Lower leg skin (tissue), 4 donors: ENCODE measurements at regions not wholly inside any gene's neighbourhood (a gene's known extent, or its start where the extent isn't known, plus 50 kb on each side); places are given as distances from the start of the nearest gene placed in this dataset.

Experiments
- DNase-seq, 2 donors: peaks; one replicate each; pipeline ENCODE4 v3.0.0-alpha.2; 2019; ENCODE audit warnings: low spot score in 2 of 2
- H3K4me3 ChIP-seq: fragments of 200-600 bp; sonication (generic); 2 replicates; pipeline ENCODE4 v1.5.1; 2017; ENCODE audit warnings: mild to moderate bottlenecking, low read depth; ENCODE audit not compliant: poor library complexity, severe bottlenecking
- CTCF ChIP-seq, 3 donors: fragments of 450-650 bp; IDR thresholded peaks; one replicate each; pipeline ENCODE4 v1.5.1; 2016; ENCODE audit warnings: antibody characterized with exemption in 3 of 3, mild to moderate bottlenecking in 3 of 3, moderate library complexity in 2 of 3
- POLR2A ChIP-seq, 2 donors: fragments of 450-650 bp; IDR thresholded peaks; one replicate each; pipeline ENCODE4 v1.6.1; 2016 to 2017; ENCODE audit warnings: antibody characterized with exemption in 2 of 2, mild to moderate bottlenecking in 1 of 2, moderate library complexity in 1 of 2
- WGBS, 2 donors: methylation state at CpG; one replicate each; pipeline ENCODE4 v1.1.5; 2018; 5-methylcytosine and 5-hydroxymethylcytosine counted together
- intact Hi-C: fragments of 100-400 bp; cut with DNase I; formaldehyde crosslinking; loops from one replicate; pipeline ENCODE4 v1.15.0; 2023; ENCODE audit warnings: low total_unique reads

GRCh38 chr15:98413933-98414546, 234.3 kb upstream of the IGF1R start:
- intact Hi-C loops: no loop called here
- WGBS, 2 donors: 41 to 54% methylated on average over 13 of the region's 13 CpGs
- DNase-seq: no peak
- TF ChIP-seq CTCF (IDR thresholded peaks at IDR 0.05) (no peak), POLR2A (IDR thresholded peaks at IDR 0.05) (no peak)
- no peak overlapping the region for H3K4me3 ChIP-seq

- intact Hi-C loops: no loop called here
- 77 to 87% methylated on average over 8 of the region's 8 CpGs for WGBS, 2 donors
- TF ChIP-seq CTCF (IDR thresholded peaks at IDR 0.05) (no peak), POLR2A (IDR thresholded peaks at IDR 0.05) (no peak)
- no peak overlapping the region for H3K4me3 ChIP-seq
- DNase-seq: no peak
Measured at GRCh38 chr15:98416222-98416855, 232.0 kb upstream of the IGF1R start.

GRCh38 chr15:98417346-98417745, 231.0 kb upstream of the IGF1R start:
- H3K4me3 ChIP-seq: no peak overlapping the region
- no peak for DNase-seq
- intact Hi-C loops: no loop called here
- TF ChIP-seq POLR2A (IDR thresholded peaks at IDR 0.05) (no peak), CTCF (IDR thresholded peaks at IDR 0.05) (no peak)
- WGBS, 2 donors: 76 to 88% methylated on average over 12 of the region's 12 CpGs

DNA sequence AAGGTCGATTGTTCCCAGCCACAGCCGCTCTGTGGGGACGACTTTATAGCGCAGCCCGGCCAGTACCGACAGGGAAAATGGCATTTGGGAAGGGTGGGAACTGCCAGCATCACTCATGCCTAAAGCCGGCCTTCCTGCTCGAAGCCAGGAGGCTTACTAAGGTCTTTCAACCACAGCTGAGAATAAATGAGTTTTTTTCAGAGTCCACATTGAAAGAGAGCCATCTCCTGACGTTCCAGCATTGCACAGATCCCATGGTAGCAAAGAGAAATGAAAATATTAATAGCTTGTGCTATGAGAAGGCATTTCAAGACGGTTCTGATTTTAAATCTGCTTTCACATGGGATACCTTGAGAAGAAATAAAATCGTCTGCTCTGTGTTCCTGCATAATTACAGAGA, 230.2 kb upstream of the IGF1R start:
- no peak for TF ChIP-seq CTCF (IDR thresholded peaks at IDR 0.05)
- no peak for TF ChIP-seq POLR2A (IDR thresholded peaks at IDR 0.05)
- no peak overlapping the region for H3K4me3 ChIP-seq
- intact Hi-C loops: no loop called here
- no peak for DNase-seq
- WGBS, 2 donors: 79 to 80% methylated on average over 11 of the region's 11 CpGs

DNA sequence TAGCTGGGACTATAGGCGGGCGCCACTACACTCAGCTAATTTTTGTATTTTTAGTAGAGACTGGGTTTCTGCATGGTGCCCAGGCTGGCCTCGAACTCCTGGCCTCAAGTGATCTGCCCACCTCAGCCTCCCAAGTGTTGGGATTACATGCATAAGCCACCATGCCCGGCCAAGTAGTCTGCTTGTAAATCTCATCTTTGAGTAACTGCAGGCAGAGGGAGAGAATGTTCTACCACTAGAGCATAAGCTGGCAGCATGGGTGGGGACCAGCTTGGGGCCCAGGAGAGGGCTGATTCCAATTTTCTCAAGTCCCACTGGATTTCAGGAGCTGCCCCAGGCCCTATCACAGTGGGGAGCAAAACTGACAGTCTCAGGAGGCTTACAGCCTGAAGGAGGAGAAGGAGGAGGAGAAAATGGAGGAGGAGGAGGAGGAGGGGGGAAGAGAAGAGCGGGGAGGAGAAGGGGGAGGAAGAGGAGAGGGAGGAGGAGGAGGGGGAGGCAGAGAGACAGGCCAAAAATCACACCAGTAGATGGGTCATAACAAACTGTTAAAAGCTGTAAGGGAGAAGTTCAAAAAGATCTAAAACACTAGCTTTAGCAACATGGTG, 229.1 kb upstream of the IGF1R start:
- no peak for TF ChIP-seq CTCF (IDR thresholded peaks at IDR 0.05)
- no peak for TF ChIP-seq POLR2A (IDR thresholded peaks at IDR 0.05)
- intact Hi-C loops: no loop called here
- H3K4me3 ChIP-seq: no peak overlapping the region
- WGBS, 2 donors: 57 to 63% methylated on average over 5 of the region's 5 CpGs
- no peak for DNase-seq
